Activated naive CD8-positive, alpha-beta T cell treated with anti-CD3 and anti-CD28 coated beads, Interleukin-2, amount 10 ng/mL, durations not matched to agents 7 days and 5 days (primary cell): ENCODE measurements at regions not wholly inside any gene's neighbourhood (a gene's known extent, or its start where the extent isn't known, plus 50 kb on each side); places are given as distances from the start of the nearest gene placed in this dataset.
A peak's percentile ranks its signal among the peaks of the same experiment; 100 is the strongest.
"Not testable (repeated sequence)": the region's sequence is repeated elsewhere in the genome, so short reads cannot be mapped to it uniquely, and the experiment has no call there.

ENCODE experiments used
- ATAC-seq: fragments of 150-1000 bp; cut with Tn5 transposase; one replicate; pipeline ENCODE4 v1.10.0; 2021; ENCODE audit warnings: low read depth, moderate library complexity
- POLR2A ChIA-PET: fragments of 350-600 bp; sonication (Branson Sonifier 250); formaldehyde crosslinking; loops from one replicate; lab custom pipeline; 2021; ENCODE audit warnings: antibody characterized with exemption; lab: Charles Lee
- DNase-seq: peaks from one replicate; pipeline ENCODE4 v3.0.0; 2021
- H3K27ac Mint-ChIP-seq: one replicate; pipeline ENCODE4 v1.8.0; 2022; ENCODE audit warnings: mild to moderate bottlenecking, mixed read lengths
- H3K27me3 Mint-ChIP-seq: one replicate; pipeline ENCODE4 v1.8.0; 2022; ENCODE audit warnings: mild to moderate bottlenecking, moderate library complexity, mixed read lengths
- H3K36me3 Mint-ChIP-seq: one replicate; pipeline ENCODE4 v1.8.0; 2021; ENCODE audit warnings: mild to moderate bottlenecking, mixed read lengths
- H3K4me1 Mint-ChIP-seq: one replicate; pipeline ENCODE4 v1.8.0; 2021; ENCODE audit warnings: mixed read lengths
- H3K4me3 Mint-ChIP-seq: one replicate; pipeline ENCODE4 v1.8.0; 2022; ENCODE audit warnings: mild to moderate bottlenecking, moderate library complexity, mixed read lengths
- H3K9me3 Mint-ChIP-seq: one replicate; pipeline ENCODE4 v1.8.0; 2021; ENCODE audit warnings: mixed read lengths

- H3K9me3 Mint-ChIP-seq, result no peaks in the 10 kb centered on the region
- peaks cover 4% of the 10 kb centered on the region for H3K4me1 Mint-ChIP-seq
- no peak for DNase-seq
- H3K36me3 Mint-ChIP-seq, result no peaks in the 10 kb centered on the region
- no peak overlapping the region for H3K27ac Mint-ChIP-seq
- peaks cover 3% of the 10 kb centered on the region for H3K27me3 Mint-ChIP-seq
- ATAC-seq, result no peak
- POLR2A ChIA-PET, result no interaction called here
- H3K4me3 Mint-ChIP-seq, result peak overlapping the region; percentile 68
Observed at GRCh38 chr10:64040781-64041180, 519.6 kb downstream of the REEP3 start.

GRCh38 chr10:64041185-64041988 is 520.2 kb downstream of the REEP3 start:
- peak; percentile 83 for DNase-seq
- Mint-ChIP-seq H3K27ac (peak overlapping the region; percentile 61), H3K4me3 (peak overlapping the region; percentile 68), H3K36me3 (no peaks in the 10 kb centered on the region), H3K9me3 (no peaks in the 10 kb centered on the region), H3K27me3 (peaks cover 3% of the 10 kb centered on the region), H3K4me1 (peaks cover 4% of the 10 kb centered on the region)
- peak; percentile 97 for ATAC-seq
- POLR2A ChIA-PET, result no interaction called here

- ATAC-seq (no peak), DNase-seq (no peak)
- Mint-ChIP-seq H3K4me1 (peaks cover 4% of the 10 kb centered on the region), H3K36me3 (no peaks in the 10 kb centered on the region), H3K4me3 (peak overlapping the region; percentile 7), H3K9me3 (no peaks in the 10 kb centered on the region), H3K27me3 (peaks cover 3% of the 10 kb centered on the region), H3K27ac (no peak overlapping the region)
- POLR2A ChIA-PET, result no interaction called here
Observed at GRCh38 chr10:64041989-64042490, 520.8 kb downstream of the REEP3 start.

GRCh38 chr10:64044098-64044497 is 522.9 kb downstream of the REEP3 start:
- ATAC-seq, result no peak
- no peaks in the 10 kb centered on the region for H3K9me3 Mint-ChIP-seq
- H3K27me3 Mint-ChIP-seq, result peaks cover 3% of the 10 kb centered on the region
- POLR2A ChIA-PET, result no interaction called here
- H3K4me3 Mint-ChIP-seq, result no peak overlapping the region
- peaks cover 4% of the 10 kb centered on the region for H3K4me1 Mint-ChIP-seq
- H3K36me3 Mint-ChIP-seq, result no peaks in the 10 kb centered on the region
- no peak overlapping the region for H3K27ac Mint-ChIP-seq
- no peak for DNase-seq

GRCh38 chr10:64044957-64045632 is 523.9 kb downstream of the REEP3 start:
- ATAC-seq, H3K9me3 Mint-ChIP-seq, H3K36me3 Mint-ChIP-seq, H3K4me1 Mint-ChIP-seq, H3K27me3 Mint-ChIP-seq, POLR2A ChIA-PET, H3K27ac Mint-ChIP-seq, H3K4me3 Mint-ChIP-seq, DNase-seq: not testable (repeated sequence)

- H3K9me3 Mint-ChIP-seq, result no peaks in the 10 kb centered on the region
- H3K4me1 Mint-ChIP-seq, result no peaks in the 10 kb centered on the region
- H3K27ac Mint-ChIP-seq, result no peak overlapping the region
- H3K27me3 Mint-ChIP-seq, result no peaks in the 10 kb centered on the region
- no peaks in the 10 kb centered on the region for H3K36me3 Mint-ChIP-seq
- ATAC-seq (no peak), DNase-seq (no peak)
- POLR2A ChIA-PET, result no interaction called here
- no peak overlapping the region for H3K4me3 Mint-ChIP-seq
Observed at GRCh38 chr10:64054392-64054791, 533.2 kb downstream of the REEP3 start.

GRCh38 chr10:64059884-64060283 is 538.7 kb downstream of the REEP3 start:
- Mint-ChIP-seq H3K27me3 (peaks cover 7% of the 10 kb centered on the region), H3K36me3 (no peaks in the 10 kb centered on the region), H3K4me1 (no peaks in the 10 kb centered on the region), H3K27ac (no peak overlapping the region), H3K9me3 (no peaks in the 10 kb centered on the region), H3K4me3 (no peak overlapping the region)
- DNase-seq (no peak), ATAC-seq (no peak)
- POLR2A ChIA-PET, result no interaction called here

- ATAC-seq (no peak), DNase-seq (no peak)
- Mint-ChIP-seq H3K36me3 (no peaks in the 10 kb centered on the region), H3K9me3 (no peaks in the 10 kb centered on the region), H3K4me3 (no peak overlapping the region), H3K27me3 (peaks cover 7% of the 10 kb centered on the region), H3K27ac (no peak overlapping the region), H3K4me1 (no peaks in the 10 kb centered on the region)
- POLR2A ChIA-PET, result no interaction called here
Observed at GRCh38 chr10:64060389-64060788, 539.2 kb downstream of the REEP3 start.

- POLR2A ChIA-PET, result no interaction called here
- Mint-ChIP-seq H3K4me1 (no peaks in the 10 kb centered on the region), H3K27ac (no peak overlapping the region), H3K4me3 (no peak overlapping the region), H3K27me3 (peaks cover 7% of the 10 kb centered on the region), H3K36me3 (no peaks in the 10 kb centered on the region), H3K9me3 (no peaks in the 10 kb centered on the region)
- DNase-seq, result no peak
- ATAC-seq, result no peak
Observed at GRCh38 chr10:64062793-64063192, 541.6 kb downstream of the REEP3 start.

- ATAC-seq, result no peak
- Mint-ChIP-seq H3K9me3 (no peaks in the 10 kb centered on the region), H3K27ac (no peak overlapping the region), H3K4me1 (no peaks in the 10 kb centered on the region), H3K27me3 (peaks cover 10% of the 10 kb centered on the region), H3K4me3 (no peak overlapping the region), H3K36me3 (no peaks in the 10 kb centered on the region)
- DNase-seq, result no peak
- POLR2A ChIA-PET, result no interaction called here
Observed at GRCh38 chr10:64067009-64067606, 545.9 kb downstream of the REEP3 start.

- Mint-ChIP-seq H3K9me3 (no peaks in the 10 kb centered on the region), H3K27ac (no peak overlapping the region), H3K36me3 (no peaks in the 10 kb centered on the region), H3K4me3 (no peak overlapping the region), H3K27me3 (peaks cover 10% of the 10 kb centered on the region), H3K4me1 (no peaks in the 10 kb centered on the region)
- ATAC-seq, result no peak
- POLR2A ChIA-PET, result no interaction called here
- DNase-seq, result no peak
Observed at GRCh38 chr10:64067859-64068258, 546.7 kb downstream of the REEP3 start.

- H3K27ac Mint-ChIP-seq, result no peak overlapping the region
- ATAC-seq (no peak), DNase-seq (no peak)
- H3K27me3 Mint-ChIP-seq, result peaks cover 8% of the 10 kb centered on the region
- no peaks in the 10 kb centered on the region for H3K9me3 Mint-ChIP-seq
- POLR2A ChIA-PET, result no interaction called here
- H3K4me3 Mint-ChIP-seq, result no peak overlapping the region
- no peaks in the 10 kb centered on the region for H3K4me1 Mint-ChIP-seq
- no peaks in the 10 kb centered on the region for H3K36me3 Mint-ChIP-seq
Observed at GRCh38 chr10:64070241-64070640, 549.0 kb downstream of the REEP3 start.

- no peaks in the 10 kb centered on the region for H3K9me3 Mint-ChIP-seq
- peaks cover 8% of the 10 kb centered on the region for H3K27me3 Mint-ChIP-seq
- DNase-seq (no peak), ATAC-seq (no peak)
- no peak overlapping the region for H3K27ac Mint-ChIP-seq
- H3K4me3 Mint-ChIP-seq, result no peak overlapping the region
- no peaks in the 10 kb centered on the region for H3K36me3 Mint-ChIP-seq
- H3K4me1 Mint-ChIP-seq, result no peaks in the 10 kb centered on the region
- POLR2A ChIA-PET, result no interaction called here
Observed at GRCh38 chr10:64071218-64071617, 550.0 kb downstream of the REEP3 start.

GRCh38 chr10:64075604-64076003 is 554.4 kb downstream of the REEP3 start:
- no peak overlapping the region for H3K27ac Mint-ChIP-seq
- no peak overlapping the region for H3K4me3 Mint-ChIP-seq
- no peaks in the 10 kb centered on the region for H3K9me3 Mint-ChIP-seq
- POLR2A ChIA-PET, result no interaction called here
- no peaks in the 10 kb centered on the region for H3K36me3 Mint-ChIP-seq
- peaks cover 9% of the 10 kb centered on the region for H3K27me3 Mint-ChIP-seq
- ATAC-seq (no peak), DNase-seq (no peak)
- no peaks in the 10 kb centered on the region for H3K4me1 Mint-ChIP-seq
